ENCODE measurements at regions not wholly inside any gene's neighbourhood (a gene's known extent, or its start where the extent isn't known, plus 50 kb on each side); places are given as distances from the start of the nearest gene placed in this dataset.

DNA sequence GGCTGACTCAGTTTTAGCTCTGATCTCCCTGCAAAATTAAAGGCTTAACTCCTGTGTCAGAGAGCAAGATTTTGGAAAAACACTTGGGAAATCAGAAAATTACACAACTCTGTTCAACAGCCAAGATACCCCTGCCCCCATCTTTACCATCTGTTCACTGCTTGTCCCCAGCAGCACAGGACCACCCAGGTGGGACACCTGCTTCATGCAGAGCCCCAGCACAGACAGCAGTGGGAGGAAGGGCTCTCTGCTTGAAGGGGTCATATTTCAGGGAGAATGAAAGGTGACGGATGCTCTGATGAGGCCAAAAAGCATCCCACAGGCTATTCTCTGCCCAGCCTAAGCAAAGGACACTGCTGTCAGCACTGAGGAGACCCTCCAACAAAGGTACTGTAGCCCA, 584.6 kb upstream of the KLHL29 start:
- ATAC-seq = no peak
- Mint-ChIP-seq H3K27ac (no peak overlapping the region), H3K27me3 (no peaks in the 10 kb centered on the region), H3K36me3 (ENCODE audit: low read depth) (no peaks in the 10 kb centered on the region), H3K4me1 (no peaks in the 10 kb centered on the region), H3K4me3 (no peak overlapping the region)
- H3K9me3 ChIP-seq (ENCODE audit: control insufficient read depth, low read length, poor library complexity, severe bottlenecking) = no peaks in the 10 kb centered on the region
- no peak for DNase-seq

DNA sequence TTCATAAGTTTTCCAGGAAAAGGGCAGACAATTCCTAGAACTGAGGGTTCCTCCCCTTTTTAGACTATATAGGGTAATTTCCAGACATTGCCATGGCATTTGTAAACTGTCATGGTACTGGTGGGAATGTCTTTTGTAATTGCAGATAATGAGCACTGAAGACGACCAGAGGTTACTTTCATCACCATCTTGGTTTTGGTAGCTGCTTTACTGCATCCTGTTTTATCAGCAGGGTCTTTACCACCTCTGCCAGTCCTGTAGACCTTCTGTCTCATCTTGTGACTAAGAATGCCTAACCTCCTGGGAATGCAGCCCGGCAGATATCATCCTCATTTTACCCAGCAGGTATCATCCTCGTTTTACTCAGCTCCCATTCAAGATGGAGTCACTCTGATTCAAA, 583.9 kb upstream of the KLHL29 start:
- H3K9me3 ChIP-seq (ENCODE audit: control insufficient read depth, low read length, poor library complexity, severe bottlenecking) = no peaks in the 10 kb centered on the region
- no peaks in the 10 kb centered on the region for H3K27me3 Mint-ChIP-seq
- no peaks in the 10 kb centered on the region for H3K36me3 Mint-ChIP-seq (ENCODE audit: low read depth)
- DNase-seq = no peak
- ATAC-seq = no peak
- no peak overlapping the region for H3K4me3 Mint-ChIP-seq
- H3K27ac Mint-ChIP-seq = no peak overlapping the region
- no peaks in the 10 kb centered on the region for H3K4me1 Mint-ChIP-seq

DNA sequence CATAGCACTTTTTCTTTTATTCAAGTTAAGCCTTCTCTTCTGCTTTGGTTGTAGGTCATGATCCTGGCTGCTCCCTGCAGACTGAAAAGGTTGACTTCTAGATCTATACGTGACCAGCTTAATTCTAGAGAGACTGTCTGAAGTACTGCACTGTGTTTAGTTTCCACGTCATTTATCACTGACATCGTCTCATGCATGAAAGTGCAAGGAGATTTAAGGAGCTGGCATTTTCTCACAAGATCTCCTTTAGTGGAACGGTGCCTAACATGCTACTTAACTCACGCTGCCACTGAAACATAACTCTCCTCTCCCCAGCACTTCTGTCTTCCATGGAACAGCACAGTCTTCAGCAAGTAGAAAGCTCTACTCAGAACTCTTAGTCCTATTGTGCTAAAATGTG, 583.0 kb upstream of the KLHL29 start:
- Mint-ChIP-seq H3K27ac (no peak overlapping the region), H3K4me3 (no peak overlapping the region), H3K27me3 (no peaks in the 10 kb centered on the region), H3K36me3 (ENCODE audit: low read depth) (no peaks in the 10 kb centered on the region), H3K4me1 (no peaks in the 10 kb centered on the region)
- no peaks in the 10 kb centered on the region for H3K9me3 ChIP-seq (ENCODE audit: control insufficient read depth, low read length, poor library complexity, severe bottlenecking)
- no peak for ATAC-seq
- no peak for DNase-seq

- H3K4me1 Mint-ChIP-seq = no peaks in the 10 kb centered on the region
- H3K27ac Mint-ChIP-seq = no peak overlapping the region
- H3K27me3 Mint-ChIP-seq = no peaks in the 10 kb centered on the region
- ATAC-seq = no peak
- no peaks in the 10 kb centered on the region for H3K9me3 ChIP-seq (ENCODE audit: control insufficient read depth, low read length, poor library complexity, severe bottlenecking)
- no peak for DNase-seq
- H3K36me3 Mint-ChIP-seq (ENCODE audit: low read depth) = no peaks in the 10 kb centered on the region
- H3K4me3 Mint-ChIP-seq = no peak overlapping the region
Measured at GRCh38 chr2:22807872-22808271, 577.1 kb upstream of the KLHL29 start.

DNA sequence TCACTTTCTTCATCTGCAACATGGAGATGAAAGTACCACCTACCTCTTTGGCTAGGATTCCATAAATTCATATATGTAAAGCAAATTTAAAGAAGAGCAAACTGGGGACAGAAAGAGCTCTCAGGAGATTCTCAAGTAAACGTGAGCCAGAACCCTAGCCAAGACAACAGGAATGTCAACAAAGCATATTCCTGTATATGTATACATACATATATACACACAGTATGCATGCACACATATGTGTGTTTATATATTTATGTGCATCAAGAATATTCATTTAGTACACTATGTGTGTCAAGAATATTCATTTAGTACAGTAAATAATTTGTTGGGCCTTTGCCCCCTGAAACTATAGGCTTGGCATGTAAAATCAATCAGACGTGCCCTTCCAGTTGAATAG, 574.4 kb upstream of the KLHL29 start:
- Mint-ChIP-seq H3K4me1 (no peaks in the 10 kb centered on the region), H3K36me3 (ENCODE audit: low read depth) (no peaks in the 10 kb centered on the region), H3K4me3 (no peak overlapping the region), H3K27me3 (no peaks in the 10 kb centered on the region), H3K27ac (no peak overlapping the region)
- H3K9me3 ChIP-seq (ENCODE audit: control insufficient read depth, low read length, poor library complexity, severe bottlenecking) = no peaks in the 10 kb centered on the region
- DNase-seq = no peak
- no peak for ATAC-seq

GRCh38 chr2:22812065-22812680, 572.8 kb upstream of the KLHL29 start:
- no peak for ATAC-seq
- Mint-ChIP-seq H3K27me3 (no peaks in the 10 kb centered on the region), H3K4me1 (no peaks in the 10 kb centered on the region)

DNA sequence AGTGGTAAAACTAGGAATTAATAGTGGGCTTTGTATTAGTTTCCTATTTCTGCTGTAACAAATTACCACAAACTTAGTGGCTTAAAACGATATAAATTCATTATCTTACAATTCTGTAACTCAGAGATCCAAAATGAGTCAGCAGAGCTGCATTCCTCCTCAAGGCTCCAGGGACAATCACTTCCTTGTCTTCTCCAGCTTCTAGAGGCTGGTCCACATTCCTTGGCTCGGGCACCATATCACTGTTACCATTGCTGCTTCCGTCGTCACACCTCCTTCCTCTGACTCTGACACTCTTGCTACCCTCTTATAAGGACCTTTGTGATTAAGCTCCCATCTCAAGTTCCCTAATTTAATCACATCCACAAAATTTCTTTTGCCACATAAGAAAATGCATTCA, 567.8 kb upstream of the KLHL29 start:
- Mint-ChIP-seq H3K27me3 (no peaks in the 10 kb centered on the region), H3K4me3 (no peak overlapping the region)

More at GRCh38 chr2:22812065-22812680, 572.8 kb upstream of the KLHL29 start:
- DNase-seq = no peak
- H3K9me3 ChIP-seq (ENCODE audit: control insufficient read depth, low read length, poor library complexity, severe bottlenecking) = no peaks in the 10 kb centered on the region
- Mint-ChIP-seq H3K36me3 (ENCODE audit: low read depth) (no peaks in the 10 kb centered on the region), H3K27ac (no peak overlapping the region), H3K4me3 (no peak overlapping the region)

GRCh38 chr2:22821458-22821857, 563.5 kb upstream of the KLHL29 start:
- H3K27ac Mint-ChIP-seq = no peak overlapping the region
- DNase-seq (no peak), ATAC-seq (no peak)
- H3K9me3 ChIP-seq (ENCODE audit: control insufficient read depth, low read length, poor library complexity, severe bottlenecking) = no peaks in the 10 kb centered on the region
- H3K4me1 Mint-ChIP-seq = no peaks in the 10 kb centered on the region
- H3K36me3 Mint-ChIP-seq (ENCODE audit: low read depth) = no peaks in the 10 kb centered on the region
- no peak overlapping the region for H3K4me3 Mint-ChIP-seq
- H3K27me3 Mint-ChIP-seq = no peaks in the 10 kb centered on the region

More for the DNA sequence above, 567.8 kb upstream of the KLHL29 start:
- no peak for ATAC-seq
- no peak overlapping the region for H3K27ac Mint-ChIP-seq
- H3K4me1 Mint-ChIP-seq = no peaks in the 10 kb centered on the region
- H3K36me3 Mint-ChIP-seq (ENCODE audit: low read depth) = no peaks in the 10 kb centered on the region
- H3K9me3 ChIP-seq (ENCODE audit: control insufficient read depth, low read length, poor library complexity, severe bottlenecking) = no peaks in the 10 kb centered on the region
- no peak for DNase-seq

DNA sequence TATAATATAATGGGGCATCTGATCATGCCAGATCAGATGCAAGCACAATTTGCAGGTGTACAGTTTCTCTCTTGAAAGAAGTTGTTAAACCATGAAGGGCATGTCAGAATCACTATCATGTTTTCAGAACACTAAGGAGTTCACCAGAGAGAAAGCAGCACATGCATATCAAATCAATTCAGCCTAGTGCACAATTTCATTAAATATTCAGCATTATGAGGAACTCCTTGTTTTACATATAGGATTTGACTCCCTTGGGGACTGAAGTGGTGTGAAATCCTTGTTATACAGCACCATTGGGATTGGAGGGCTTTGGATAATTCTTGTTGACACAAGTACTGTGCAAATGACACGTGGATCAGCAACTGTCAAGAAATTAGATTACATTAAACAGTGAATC, 562.1 kb upstream of the KLHL29 start:
- Mint-ChIP-seq H3K4me1 (no peaks in the 10 kb centered on the region), H3K4me3 (no peak overlapping the region), H3K27me3 (no peaks in the 10 kb centered on the region), H3K36me3 (ENCODE audit: low read depth) (no peaks in the 10 kb centered on the region), H3K27ac (no peak overlapping the region)
- H3K9me3 ChIP-seq (ENCODE audit: control insufficient read depth, low read length, poor library complexity, severe bottlenecking) = no peaks in the 10 kb centered on the region
- DNase-seq = no peak
- no peak for ATAC-seq

DNA sequence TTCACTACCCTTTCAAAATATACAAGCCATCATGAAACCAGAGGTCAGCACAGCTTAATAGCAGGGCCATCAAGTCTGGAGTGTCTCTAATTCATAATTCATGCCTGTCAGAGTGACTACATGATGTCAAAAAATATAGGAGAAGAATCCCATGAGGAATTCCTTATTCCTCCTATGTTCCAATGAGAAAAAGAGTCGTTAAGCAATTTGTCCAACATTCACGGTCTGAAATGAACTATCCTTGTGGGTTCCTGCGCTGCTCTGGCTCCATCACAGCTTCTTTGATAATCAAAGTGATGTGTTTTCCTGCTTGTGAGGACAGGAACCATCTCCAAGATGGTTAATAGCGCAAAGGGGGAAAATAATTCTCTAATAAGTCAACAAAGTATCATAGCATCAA, 560.4 kb upstream of the KLHL29 start:
- Mint-ChIP-seq H3K36me3 (ENCODE audit: low read depth) (no peaks in the 10 kb centered on the region), H3K4me1 (no peaks in the 10 kb centered on the region), H3K4me3 (no peak overlapping the region), H3K27me3 (no peaks in the 10 kb centered on the region), H3K27ac (no peak overlapping the region)
- H3K9me3 ChIP-seq (ENCODE audit: control insufficient read depth, low read length, poor library complexity, severe bottlenecking) = no peaks in the 10 kb centered on the region
- no peak for ATAC-seq
- DNase-seq = no peak

GRCh38 chr2:22826703-22827102, 558.3 kb upstream of the KLHL29 start:
- Mint-ChIP-seq H3K4me1 (no peaks in the 10 kb centered on the region), H3K27ac (no peak overlapping the region), H3K36me3 (ENCODE audit: low read depth) (no peaks in the 10 kb centered on the region), H3K27me3 (no peaks in the 10 kb centered on the region), H3K4me3 (no peak overlapping the region)
- DNase-seq (no peak), ATAC-seq (no peak)
- H3K9me3 ChIP-seq (ENCODE audit: control insufficient read depth, low read length, poor library complexity, severe bottlenecking) = no peaks in the 10 kb centered on the region

- Mint-ChIP-seq H3K27ac (no peak overlapping the region), H3K4me3 (no peak overlapping the region), H3K27me3 (no peaks in the 10 kb centered on the region), H3K36me3 (ENCODE audit: low read depth) (no peaks in the 10 kb centered on the region), H3K4me1 (no peaks in the 10 kb centered on the region)
- ATAC-seq (no peak), DNase-seq (no peak)
- no peaks in the 10 kb centered on the region for H3K9me3 ChIP-seq (ENCODE audit: control insufficient read depth, low read length, poor library complexity, severe bottlenecking)
Measured at GRCh38 chr2:22829791-22830190, 555.2 kb upstream of the KLHL29 start.

DNA sequence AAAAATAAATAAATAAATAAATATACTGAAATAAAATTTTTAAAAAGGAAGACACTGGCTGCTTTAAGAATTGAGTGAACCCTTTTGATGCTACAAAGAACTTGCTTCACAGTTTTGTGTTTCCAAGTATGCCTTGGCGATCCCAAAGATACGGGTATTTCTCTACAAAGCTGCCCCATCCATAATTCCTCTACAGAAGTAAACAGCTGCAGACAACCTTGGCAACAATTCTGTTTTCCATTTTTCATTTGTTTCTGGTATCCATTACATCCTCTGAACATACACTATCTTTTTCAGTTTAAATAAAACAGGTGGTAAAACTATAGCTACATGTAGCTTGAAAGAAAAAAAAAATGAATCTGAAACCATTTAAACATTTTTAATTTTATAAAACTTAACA, 552.8 kb upstream of the KLHL29 start:
- Mint-ChIP-seq H3K4me1 (no peaks in the 10 kb centered on the region), H3K36me3 (ENCODE audit: low read depth) (no peaks in the 10 kb centered on the region), H3K27ac (no peak overlapping the region), H3K4me3 (no peak overlapping the region), H3K27me3 (no peaks in the 10 kb centered on the region)
- H3K9me3 ChIP-seq (ENCODE audit: control insufficient read depth, low read length, poor library complexity, severe bottlenecking) = no peaks in the 10 kb centered on the region
- no peak for ATAC-seq
- DNase-seq = no peak

DNA sequence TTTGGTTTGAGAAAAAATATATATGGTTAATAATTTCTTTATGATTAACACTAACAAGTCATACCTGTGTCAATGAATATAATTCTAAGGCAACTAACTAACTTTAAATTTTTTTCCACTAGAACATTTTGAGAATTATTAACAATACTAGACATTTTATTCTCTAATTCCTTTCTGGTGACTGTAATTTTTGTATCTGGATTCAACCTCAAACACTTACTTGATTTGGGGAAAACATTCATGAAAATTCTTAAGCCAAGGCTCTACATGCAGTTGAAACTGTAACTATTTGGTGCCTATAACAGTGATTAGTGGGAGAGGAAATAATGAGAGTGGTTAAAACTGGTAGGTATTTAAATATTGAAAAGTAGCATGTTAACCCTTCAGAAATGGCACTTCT, 546.5 kb upstream of the KLHL29 start:
- no peaks in the 10 kb centered on the region for H3K9me3 ChIP-seq (ENCODE audit: control insufficient read depth, low read length, poor library complexity, severe bottlenecking)
- H3K36me3 Mint-ChIP-seq (ENCODE audit: low read depth) = no peaks in the 10 kb centered on the region
- DNase-seq (no peak), ATAC-seq (no peak)
- H3K4me3 Mint-ChIP-seq = no peak overlapping the region
- no peak overlapping the region for H3K27ac Mint-ChIP-seq
- H3K4me1 Mint-ChIP-seq = no peaks in the 10 kb centered on the region
- H3K27me3 Mint-ChIP-seq = no peaks in the 10 kb centered on the region
